H1 (cell line): ENCODE measurements at regions not wholly inside any gene's neighbourhood (a gene's known extent, or its start where the extent isn't known, plus 50 kb on each side); places are given as distances from the start of the nearest gene placed in this dataset.

Experiments used
- ATF3 ChIP-seq: IDR thresholded peaks from 2 replicates; pipeline ENCODE4 v1.6.1; 2011; ENCODE audit warnings: low read depth, mild to moderate bottlenecking, low read length; ENCODE audit not compliant: insufficient read depth
- CTBP2 ChIP-seq: IDR thresholded peaks from 2 replicates; pipeline ENCODE4 v1.7.0; 2011; ENCODE audit warnings: borderline replicate concordance, mild to moderate bottlenecking, moderate library complexity, mixed read lengths, low read length; ENCODE audit not compliant: insufficient read depth, insufficient read length
- FOSL1 ChIP-seq: IDR thresholded peaks from 2 replicates; pipeline ENCODE4 v1.6.1; 2011; ENCODE audit warnings: mild to moderate bottlenecking, low read depth, low read length, moderate library complexity; ENCODE audit not compliant: insufficient read depth
- HDAC2 ChIP-seq, 2 experiments: fragments of 300-600 bp in 1 of 2; sonication (generic) in 1 of 2; IDR thresholded peaks; 2 replicates each; pipeline ENCODE4 v1.6.1; 2011 to 2012; ENCODE audit warnings: low read depth in 2 of 2, low read length in 2 of 2, mild to moderate bottlenecking in 2 of 2, moderate library complexity in 2 of 2, borderline replicate concordance in 1 of 2, inconsistent platforms in 1 of 2
- HDAC6 ChIP-seq: IDR thresholded peaks from one replicate; pipeline ENCODE4 v1.7.1; 2012; ENCODE audit warnings: low read depth, mild to moderate bottlenecking, inconsistent platforms, low read length, moderate library complexity
- JUND ChIP-seq: IDR thresholded peaks from 2 replicates; pipeline ENCODE4 v1.6.1; 2011; ENCODE audit warnings: mild to moderate bottlenecking, improper control_type of control experiment, low read length
- KDM1A ChIP-seq: fragments of 200-600, 300-600 bp; sonication (generic); IDR thresholded peaks from 2 replicates; pipeline ENCODE4 v1.7.1; 2016; ENCODE audit warnings: mild to moderate bottlenecking, low read length, borderline replicate concordance
- PHF8 ChIP-seq: fragments of 200-600 bp; sonication (generic); conservative IDR thresholded peaks from 2 replicates; pipeline ENCODE4 v1.7.1; 2012; ENCODE audit warnings: low read depth, mild to moderate bottlenecking, inconsistent platforms, low read length, moderate library complexity
- RFX5 ChIP-seq: IDR thresholded peaks from 2 replicates; pipeline ENCODE4 v1.6.1; 2011; ENCODE audit warnings: low read depth, low read length, improper control_type of control experiment, borderline replicate concordance
- RXRA ChIP-seq: IDR thresholded peaks from 2 replicates; pipeline ENCODE4 v1.6.1; 2011; ENCODE audit warnings: low read depth, mild to moderate bottlenecking, low read length, moderate library complexity; ENCODE audit not compliant: insufficient read depth
- SIX5 ChIP-seq: IDR thresholded peaks from 2 replicates; pipeline ENCODE4 v1.6.1; 2011; ENCODE audit warnings: mild to moderate bottlenecking, low read depth, low read length
- TBP ChIP-seq: IDR thresholded peaks from 2 replicates; pipeline ENCODE4 v1.6.1; 2011; ENCODE audit warnings: low read depth, low read length, improper control_type of control experiment
- YY1 ChIP-seq: IDR thresholded peaks from 2 replicates; pipeline ENCODE4 v1.6.1; 2011; ENCODE audit warnings: low read depth, mild to moderate bottlenecking, low read length
- ZNF274 ChIP-seq: IDR thresholded peaks from 2 replicates; pipeline ENCODE4 v1.7.0; 2012; ENCODE audit warnings: low read length, borderline replicate concordance; ENCODE audit errors: extremely low read depth
- TF ChIP-seq, protein P1 (sequence below): IDR thresholded peaks from 2 replicates; pipeline ENCODE4 v1.6.1; 2012; ENCODE audit warnings: inconsistent platforms
- TF ChIP-seq, protein P2 (sequence below): IDR thresholded peaks from 2 replicates; pipeline ENCODE4 v1.6.1; 2012; ENCODE audit warnings: inconsistent platforms

GRCh38 chr11:106386519-106386918, 309.1 kb downstream of the AASDHPPT start (continued):
- TF ChIP-seq JUND: no peak
- no peak for TF ChIP-seq PHF8
- TF ChIP-seq ZNF274: no peak
- TF ChIP-seq, protein P1, sequence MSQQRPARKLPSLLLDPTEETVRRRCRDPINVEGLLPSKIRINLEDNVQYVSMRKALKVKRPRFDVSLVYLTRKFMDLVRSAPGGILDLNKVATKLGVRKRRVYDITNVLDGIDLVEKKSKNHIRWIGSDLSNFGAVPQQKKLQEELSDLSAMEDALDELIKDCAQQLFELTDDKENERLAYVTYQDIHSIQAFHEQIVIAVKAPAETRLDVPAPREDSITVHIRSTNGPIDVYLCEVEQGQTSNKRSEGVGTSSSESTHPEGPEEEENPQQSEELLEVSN: no peak
- no peak for TF ChIP-seq RXRA
- TF ChIP-seq TBP: no peak
- no peak for TF ChIP-seq ATF3
- TF ChIP-seq, protein P2, sequence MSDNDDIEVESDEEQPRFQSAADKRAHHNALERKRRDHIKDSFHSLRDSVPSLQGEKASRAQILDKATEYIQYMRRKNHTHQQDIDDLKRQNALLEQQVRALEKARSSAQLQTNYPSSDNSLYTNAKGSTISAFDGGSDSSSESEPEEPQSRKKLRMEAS: no peak
- no peak for TF ChIP-seq SIX5
- no peak for TF ChIP-seq KDM1A
- no peak for TF ChIP-seq RFX5
- TF ChIP-seq HDAC2 (IDR thresholded peaks at IDR 0.05; ENCODE audit: borderline replicate concordance in 1 of 2, low read depth in 2 of 2, low read length in 2 of 2): no peak
- TF ChIP-seq FOSL1: no peak
- no peak for TF ChIP-seq YY1
- TF ChIP-seq HDAC6: no peak
- TF ChIP-seq CTBP2: no peak
